ENCODE measurements at regions not wholly inside any gene's neighbourhood (a gene's known extent, or its start where the extent isn't known, plus 50 kb on each side); places are given as distances from the start of the nearest gene placed in this dataset.

GRCh38 chr14:82710267-82710841 lies 1176.7 kb upstream of the SEL1L start:
- H3K4me1 Mint-ChIP-seq (ENCODE audit: low read depth, unreplicated experiment) = no peaks in the 10 kb centered on the region
- no peaks in the 10 kb centered on the region for H3K36me3 ChIP-seq (ENCODE audit: control insufficient read depth, insufficient read depth, low read length)
- H3K9me3 ChIP-seq = no peaks in the 10 kb centered on the region
- no peaks in the 10 kb centered on the region for H3K27me3 ChIP-seq (replicated peaks; ENCODE audit: control insufficient read depth, insufficient read depth, low read length)
- H3K27me3 Mint-ChIP-seq (ENCODE audit: insufficient read depth, unreplicated experiment) = peaks cover 6% of the 10 kb centered on the region
- intact Hi-C loops (cut with micrococcal nuclease; ENCODE audit: unreplicated experiment) = loop anchor here (1.0 to 10.0 kb wide), 5 partner anchors 144 to 752 kb away; no protein-coding TSS in a partner anchor
- no peaks in the 10 kb centered on the region for H3K9me3 Mint-ChIP-seq (ENCODE audit: unreplicated experiment)
- TF ChIP-seq CTCF (IDR thresholded peaks at IDR 0.05; ENCODE audit: insufficient read depth in 1 of 2, low read depth in 1 of 2, low read length in 1 of 2, severe bottlenecking in 1 of 2, unreplicated experiment in 1 of 2) = peak; percentile 78 to 88
- DNase-seq = peak; percentile 60 to 77
- H3K36me3 Mint-ChIP-seq (ENCODE audit: insufficient read depth, unreplicated experiment) = no peaks in the 10 kb centered on the region
- ChIA-PET POLR2A (no interaction called here), CTCF (no interaction called here)
- H3K4me3 ChIP-seq (ENCODE audit: low read depth, low read length) = no peak overlapping the region
- no TSS peak for BruUV-seq (replicated peaks)
- H3K27ac Mint-ChIP-seq (ENCODE audit: unreplicated experiment) = no peak overlapping the region
- H3K4me3 Mint-ChIP-seq (ENCODE audit: unreplicated experiment) = no peak overlapping the region
- H3K4me1 ChIP-seq = no peaks in the 10 kb centered on the region

GRCh38 chr14:82719617-82720016 lies 1186.0 kb upstream of the SEL1L start:
- Histone ChIP-seq H3K36me3 (ENCODE audit: control insufficient read depth, insufficient read depth, low read length) (no peaks in the 10 kb centered on the region), H3K4me1 (no peaks in the 10 kb centered on the region), H3K9me3 (no peaks in the 10 kb centered on the region), H3K4me3 (ENCODE audit: low read depth, low read length) (no peak overlapping the region), H3K27me3 (replicated peaks; ENCODE audit: control insufficient read depth, insufficient read depth, low read length) (no peaks in the 10 kb centered on the region)
- BruUV-seq (replicated peaks) = no TSS peak
- Mint-ChIP-seq H3K27ac (ENCODE audit: unreplicated experiment) (peak overlapping the region; percentile 25), H3K4me1 (ENCODE audit: low read depth, unreplicated experiment) (no peaks in the 10 kb centered on the region), H3K27me3 (ENCODE audit: insufficient read depth, unreplicated experiment) (peaks cover 5% of the 10 kb centered on the region), H3K9me3 (ENCODE audit: unreplicated experiment) (no peaks in the 10 kb centered on the region), H3K36me3 (ENCODE audit: insufficient read depth, unreplicated experiment) (no peaks in the 10 kb centered on the region), H3K4me3 (ENCODE audit: unreplicated experiment) (no peak overlapping the region)
- POLR2A ChIA-PET = no interaction called here
- CTCF ChIA-PET = no interaction called here
- DNase-seq = no peak
- intact Hi-C loops (cut with micrococcal nuclease; ENCODE audit: unreplicated experiment) = loop anchor here (10.0 kb wide), 1 partner anchor 135 kb away; no protein-coding TSS in a partner anchor
- no peak for TF ChIP-seq CTCF (IDR thresholded peaks at IDR 0.05; ENCODE audit: insufficient read depth in 1 of 2, low read depth in 1 of 2, low read length in 1 of 2, severe bottlenecking in 1 of 2, unreplicated experiment in 1 of 2)

GRCh38 chr14:82720431-82720830 lies 1186.8 kb upstream of the SEL1L start:
- H3K27me3 Mint-ChIP-seq (ENCODE audit: insufficient read depth, unreplicated experiment) = peaks cover 8% of the 10 kb centered on the region
- H3K9me3 Mint-ChIP-seq (ENCODE audit: unreplicated experiment) = no peaks in the 10 kb centered on the region
- ChIA-PET POLR2A (no interaction called here), CTCF (no interaction called here)
- BruUV-seq (replicated peaks) = no TSS peak
- H3K27ac Mint-ChIP-seq (ENCODE audit: unreplicated experiment) = no peak overlapping the region
- H3K4me3 Mint-ChIP-seq (ENCODE audit: unreplicated experiment) = no peak overlapping the region
- Histone ChIP-seq H3K9me3 (no peaks in the 10 kb centered on the region), H3K4me3 (ENCODE audit: low read depth, low read length) (no peak overlapping the region), H3K4me1 (no peaks in the 10 kb centered on the region), H3K27me3 (replicated peaks; ENCODE audit: control insufficient read depth, insufficient read depth, low read length) (no peaks in the 10 kb centered on the region), H3K36me3 (ENCODE audit: control insufficient read depth, insufficient read depth, low read length) (no peaks in the 10 kb centered on the region)
- no peak for DNase-seq
- H3K36me3 Mint-ChIP-seq (ENCODE audit: insufficient read depth, unreplicated experiment) = no peaks in the 10 kb centered on the region
- H3K4me1 Mint-ChIP-seq (ENCODE audit: low read depth, unreplicated experiment) = no peaks in the 10 kb centered on the region
- TF ChIP-seq CTCF (IDR thresholded peaks at IDR 0.05; ENCODE audit: insufficient read depth in 1 of 2, low read depth in 1 of 2, low read length in 1 of 2, severe bottlenecking in 1 of 2, unreplicated experiment in 1 of 2) = no peak
- intact Hi-C loops (cut with micrococcal nuclease; ENCODE audit: unreplicated experiment) = no loop called here

Measured in Caco-2 (cell line).